ENCODE measurements at regions not wholly inside any gene's neighbourhood (a gene's known extent, or its start where the extent isn't known, plus 50 kb on each side); places are given as distances from the start of the nearest gene placed in this dataset.
A peak's percentile ranks its signal among the peaks of the same experiment; 100 is the strongest.

- TF ChIP-seq CTCF (IDR thresholded peaks at IDR 0.05), result peak; percentile 97
- TF ChIP-seq ZFX (IDR thresholded peaks at IDR 0.05; ENCODE audit: borderline replicate concordance), result no peak
Observed at GRCh38 chr11:76721755-76722677, 51.5 kb upstream of the LRRC32 start.
